ENCODE measurements at regions not wholly inside any gene's neighbourhood (a gene's known extent, or its start where the extent isn't known, plus 50 kb on each side); places are given as distances from the start of the nearest gene placed in this dataset. TPM values are rescaled to one million over a fixed set of nuclear protein-coding genes. Genes with fewer than 3 reads are reported as not detected.
"Not testable (repeated sequence)": the region's sequence is repeated elsewhere in the genome, so short reads cannot be mapped to it uniquely, and the experiment has no call there.

DNA sequence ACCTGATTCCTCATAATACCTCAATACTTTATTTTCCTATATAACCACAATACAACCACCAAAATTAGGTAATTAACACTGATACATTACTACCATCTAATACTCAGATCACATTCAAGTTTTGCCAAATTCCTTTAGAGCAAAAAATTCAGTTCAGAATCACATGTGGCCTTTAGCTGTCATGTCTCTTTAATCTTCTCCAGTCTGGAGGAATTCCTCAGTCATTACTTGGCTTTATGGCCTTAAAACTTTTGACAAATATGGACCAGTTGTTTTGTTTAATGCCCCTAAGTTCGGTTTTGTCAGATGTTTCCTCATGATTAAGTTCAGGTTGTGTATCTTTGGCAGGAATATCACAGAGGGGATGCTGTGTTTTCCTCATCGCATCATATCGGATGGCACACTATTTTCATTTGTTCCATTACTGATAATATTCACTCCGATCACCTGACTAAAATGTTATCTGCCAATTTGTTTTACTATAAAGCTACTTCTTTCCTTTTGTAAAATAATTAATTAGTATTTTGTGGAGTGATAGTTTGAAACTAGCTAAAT is 51.2 kb upstream of the AKIRIN2 start:
- no peaks in the 10 kb centered on the region; the same call in 1 of the 2 replicates for H3K36me3 ChIP-seq (ENCODE audit: insufficient read depth, low read length)
- no peaks in the 10 kb centered on the region for H3K79me2 ChIP-seq (ENCODE audit: insufficient read depth, low read depth, low read length)
- H3K9me3 ChIP-seq (ENCODE audit: low read length) = peaks cover 14% of the 10 kb centered on the region
- H4K20me1 ChIP-seq (ENCODE audit: insufficient read depth, low read length) = no peaks in the 10 kb centered on the region
- TF ChIP-seq EZH2phosphoT487 (IDR thresholded peaks at IDR 0.05; ENCODE audit: borderline replicate concordance, low read depth, low read length) (no peak), CTCF (conservative IDR thresholded peaks at IDR 0.05; ENCODE audit: low read length) (no peak)
- intact Hi-C loops (cut with micrococcal nuclease; ENCODE audit: unreplicated experiment) = no loop called here
- ChIA-PET CTCF (ENCODE audit: unreplicated experiment) (no interaction called here), POLR2A (interaction anchor here (0.6 to 1.8 kb wide), 10 partner anchors 11 to 296 kb away, joined by 3 to 9 read pairs (median 4); partner anchors contain the start of gene AKIRIN2)
- H3K27ac ChIP-seq (ENCODE audit: low read depth, low read length, poor library complexity, severe bottlenecking) = no peak overlapping the region
- no peak overlapping the region for H3K4me2 ChIP-seq (ENCODE audit: low read length)
- peak overlapping the region; percentile 28; the same call in 1 of the 2 replicates for H2AFZ ChIP-seq (ENCODE audit: low read length)
- H3K4me1 ChIP-seq (ENCODE audit: insufficient read depth, low read length, poor library complexity, severe bottlenecking) = peaks cover 41% of the 10 kb centered on the region
- H3K9me2 ChIP-seq (ENCODE audit: insufficient read depth, low read length) = no peaks in the 10 kb centered on the region
- BruUV-seq (replicated peaks) = no TSS peak
- H3K4me3 ChIP-seq (ENCODE audit: low read depth, low read length, poor library complexity, severe bottlenecking) = no peak overlapping the region
- DNase-seq (ENCODE audit: low spot score) = no peak

DNA sequence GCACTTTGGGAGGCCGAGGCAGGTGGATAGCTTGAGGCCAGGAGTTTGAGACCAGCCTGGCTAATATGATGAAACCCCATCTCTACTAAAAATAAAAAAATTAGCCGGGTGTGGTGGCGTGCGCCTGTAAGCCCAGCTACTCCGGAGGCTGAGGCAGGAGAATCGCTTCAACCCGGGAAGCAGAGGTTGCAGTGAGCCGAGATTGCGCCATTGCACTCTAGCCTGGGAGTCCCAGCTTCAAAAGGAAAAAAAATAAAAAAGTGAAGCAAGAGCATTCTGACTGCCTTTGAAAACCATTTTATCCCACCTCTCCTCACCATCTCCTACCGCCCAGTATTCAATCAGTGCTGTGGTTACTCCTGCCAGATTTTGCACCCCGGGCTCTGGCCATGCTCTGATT is 50.5 kb upstream of the AKIRIN2 start:
- H3K4me2 ChIP-seq (ENCODE audit: low read length); H3K4me3 ChIP-seq (ENCODE audit: low read depth, low read length, poor library complexity, severe bottlenecking); H4K20me1 ChIP-seq (ENCODE audit: insufficient read depth, low read length); CTCF ChIA-PET (ENCODE audit: unreplicated experiment); H3K27ac ChIP-seq (ENCODE audit: low read depth, low read length, poor library complexity, severe bottlenecking); BruUV-seq (replicated peaks); H2AFZ ChIP-seq (ENCODE audit: low read length); H3K79me2 ChIP-seq (ENCODE audit: insufficient read depth, low read depth, low read length); H3K36me3 ChIP-seq (ENCODE audit: insufficient read depth, low read length); H3K9me2 ChIP-seq (ENCODE audit: insufficient read depth, low read length); DNase-seq (ENCODE audit: low spot score); intact Hi-C loops (cut with micrococcal nuclease; ENCODE audit: unreplicated experiment): not testable (repeated sequence)
- POLR2A ChIA-PET = interaction anchor here (0.6 to 1.3 kb wide), 2 partner anchors 79 to 161 kb away, joined by 3 to 7 read pairs; no protein-coding TSS in a partner anchor
- Histone ChIP-seq H3K4me1 (ENCODE audit: insufficient read depth, low read length, poor library complexity, severe bottlenecking) (peaks cover 35% of the 10 kb centered on the region), H3K9me3 (ENCODE audit: low read length) (peaks cover 14% of the 10 kb centered on the region)

Small RNAs in the stretch of these regions (small RNA-seq; reads per million reads assigned to genes)
- gene RF00019 (not detected), gene RN7SL183P (not detected)
